SU-DHL-6 (cell line): ENCODE measurements at regions not wholly inside any gene's neighbourhood (a gene's known extent, or its start where the extent isn't known, plus 50 kb on each side); places are given as distances from the start of the nearest gene placed in this dataset.

ENCODE experiments used
- H2AFZ ChIP-seq: fragments of 200-600 bp; sonication (generic); 2 replicates; pipeline ENCODE4 v1.6.1; 2014; ENCODE audit warnings: low read depth, mild to moderate bottlenecking, moderate library complexity, mixed read lengths, antibody characterized with exemption, low read length; ENCODE audit not compliant: severe bottlenecking
- H3F3A ChIP-seq: fragments of 200-600 bp; shearing (Covaris generic); 2 replicates; pipeline ENCODE4 v1.6.0; 2016; ENCODE audit warnings: antibody characterized with exemption, mild to moderate bottlenecking; ENCODE audit not compliant: insufficient read depth
- H3K27ac ChIP-seq: fragments of 200-600 bp; sonication (generic); 2 replicates; pipeline ENCODE4 v1.5.1; 2016; ENCODE audit warnings: low read depth, mild to moderate bottlenecking, low read length, moderate library complexity, mixed read lengths
- H3K27me3 ChIP-seq: fragments of 200-600 bp; sonication (generic), shearing (Covaris generic); 2 replicates; pipeline ENCODE4 v1.6.0; 2014; ENCODE audit warnings: mild to moderate bottlenecking, low read length
- H3K36me3 ChIP-seq: fragments of 200-600 bp; sonication (generic); 2 replicates; pipeline ENCODE4 v1.6.1; 2014; ENCODE audit warnings: mild to moderate bottlenecking, low read length, mixed read lengths
- H3K4me2 ChIP-seq: fragments of 300-600, 200-600 bp; shearing (Covaris generic), sonication (generic); 2 replicates; pipeline ENCODE4 v1.6.0; 2014; ENCODE audit warnings: low read length, low read depth, mild to moderate bottlenecking; ENCODE audit not compliant: poor library complexity, severe bottlenecking
- H3K4me3 ChIP-seq: fragments of 200-600 bp; sonication (generic); 2 replicates; pipeline ENCODE4 v1.5.1; 2014; ENCODE audit warnings: antibody characterized with exemption, low read length, mild to moderate bottlenecking, mixed read lengths; ENCODE audit not compliant: insufficient read depth, poor library complexity, severe bottlenecking
- H3K79me2 ChIP-seq: fragments of 200-600 bp; sonication (generic); 2 replicates; pipeline ENCODE4 v1.6.1; 2014; ENCODE audit warnings: mild to moderate bottlenecking, low read length, moderate library complexity; ENCODE audit not compliant: insufficient read depth
- H3K9ac ChIP-seq: fragments of 200-600 bp; sonication (generic); 2 replicates; pipeline ENCODE4 v1.7.0; 2014; ENCODE audit warnings: mild to moderate bottlenecking, low read length
- H3K9me2 ChIP-seq: fragments of 200-600 bp; sonication (generic); replicated peaks from 2 replicates; pipeline ENCODE4 v1.6.1; 2014; ENCODE audit warnings: low read length; ENCODE audit not compliant: insufficient read depth
- H3K9me3 ChIP-seq: fragments of 200-600 bp; sonication (generic); 2 replicates; pipeline ENCODE4 v1.6.1; 2014; ENCODE audit warnings: low read length, mixed read lengths; ENCODE audit not compliant: insufficient read depth
- H4K20me1 ChIP-seq: fragments of 200-600 bp; sonication (generic); 2 replicates; pipeline ENCODE4 v1.6.1; 2014; ENCODE audit warnings: low read depth, mild to moderate bottlenecking, antibody characterized with exemption, low read length, moderate library complexity, mixed read lengths
- CTCF ChIP-seq: fragments of 200-600 bp; sonication (generic); IDR thresholded peaks from one replicate; pipeline ENCODE4 v1.5.1; 2017; ENCODE audit warnings: antibody characterized with exemption, mild to moderate bottlenecking, low read length, moderate library complexity; ENCODE audit not compliant: insufficient read depth, poor library complexity, severe bottlenecking
- EZH2phosphoT487 ChIP-seq: fragments of 200-600 bp; sonication (generic), shearing (Covaris generic); conservative IDR thresholded peaks from 2 replicates; pipeline ENCODE4 v1.6.1; 2018; ENCODE audit warnings: mild to moderate bottlenecking, antibody characterized with exemption, low read length, moderate library complexity, mixed read lengths

GRCh38 chr15:36497901-36498300, 81.5 kb upstream of the CDIN1 start:
- H3K9ac ChIP-seq = no peak overlapping the region
- H3K27me3 ChIP-seq = no peaks in the 10 kb centered on the region
- no peaks in the 10 kb centered on the region for H3F3A ChIP-seq
- no peak overlapping the region for H3K4me2 ChIP-seq
- no peaks in the 10 kb centered on the region for H3K36me3 ChIP-seq
- no peak overlapping the region for H3K4me3 ChIP-seq
- TF ChIP-seq EZH2phosphoT487 (no peak), CTCF (no peak)
- no peaks in the 10 kb centered on the region for H3K9me2 ChIP-seq
- no peak overlapping the region for H2AFZ ChIP-seq
- H3K9me3 ChIP-seq = no peaks in the 10 kb centered on the region
- no peaks in the 10 kb centered on the region for H3K79me2 ChIP-seq
- no peak overlapping the region for H3K27ac ChIP-seq
- H4K20me1 ChIP-seq = no peaks in the 10 kb centered on the region

GRCh38 chr15:36498401-36498800, 81.0 kb upstream of the CDIN1 start:
- H3K4me3 ChIP-seq = no peak overlapping the region
- TF ChIP-seq EZH2phosphoT487 (no peak), CTCF (no peak)

GRCh38 chr15:36498916-36499315, 80.5 kb upstream of the CDIN1 start:
- Histone ChIP-seq H4K20me1 (no peaks in the 10 kb centered on the region), H3K36me3 (no peaks in the 10 kb centered on the region), H3K9me2 (no peaks in the 10 kb centered on the region), H3K27ac (no peak overlapping the region), H3F3A (no peaks in the 10 kb centered on the region), H2AFZ (no peak overlapping the region), H3K4me2 (no peak overlapping the region), H3K4me3 (no peak overlapping the region), H3K79me2 (no peaks in the 10 kb centered on the region), H3K27me3 (no peaks in the 10 kb centered on the region), H3K9me3 (no peaks in the 10 kb centered on the region), H3K9ac (no peak overlapping the region)
- TF ChIP-seq EZH2phosphoT487 (no peak), CTCF (no peak)

More at GRCh38 chr15:36498401-36498800, 81.0 kb upstream of the CDIN1 start:
- no peak overlapping the region for H3K9ac ChIP-seq
- H3K27ac ChIP-seq = no peak overlapping the region
- H3K9me3 ChIP-seq = no peaks in the 10 kb centered on the region
- no peaks in the 10 kb centered on the region for H3K79me2 ChIP-seq
- H3K27me3 ChIP-seq = no peaks in the 10 kb centered on the region
- H3K36me3 ChIP-seq = no peaks in the 10 kb centered on the region
- no peaks in the 10 kb centered on the region for H4K20me1 ChIP-seq
- H2AFZ ChIP-seq = no peak overlapping the region
- no peaks in the 10 kb centered on the region for H3F3A ChIP-seq
- no peak overlapping the region for H3K4me2 ChIP-seq
- no peaks in the 10 kb centered on the region for H3K9me2 ChIP-seq
